ENCODE measurements at regions not wholly inside any gene's neighbourhood (a gene's known extent, or its start where the extent isn't known, plus 50 kb on each side); places are given as distances from the start of the nearest gene placed in this dataset.

DNA sequence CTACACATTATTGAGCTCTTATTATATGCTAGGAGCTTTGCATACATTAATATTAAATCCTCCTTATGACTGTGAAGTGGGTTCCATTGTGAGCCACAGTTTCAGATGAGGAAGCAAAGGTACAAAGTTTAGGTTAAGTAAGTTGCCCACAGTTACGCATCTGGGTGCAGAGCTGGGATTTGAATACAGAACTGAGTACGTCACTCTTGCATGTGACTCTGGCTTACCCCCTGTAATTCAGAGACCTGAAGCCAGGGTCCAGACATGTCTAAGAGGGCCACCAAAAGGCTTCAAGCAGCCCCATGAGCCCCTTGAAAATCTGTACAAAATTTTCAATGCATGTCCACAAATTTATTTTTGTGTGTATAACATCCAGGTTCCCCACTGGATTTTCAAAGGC is 71.8 kb downstream of the KLF15 start:
- TF ChIP-seq, protein P1, sequence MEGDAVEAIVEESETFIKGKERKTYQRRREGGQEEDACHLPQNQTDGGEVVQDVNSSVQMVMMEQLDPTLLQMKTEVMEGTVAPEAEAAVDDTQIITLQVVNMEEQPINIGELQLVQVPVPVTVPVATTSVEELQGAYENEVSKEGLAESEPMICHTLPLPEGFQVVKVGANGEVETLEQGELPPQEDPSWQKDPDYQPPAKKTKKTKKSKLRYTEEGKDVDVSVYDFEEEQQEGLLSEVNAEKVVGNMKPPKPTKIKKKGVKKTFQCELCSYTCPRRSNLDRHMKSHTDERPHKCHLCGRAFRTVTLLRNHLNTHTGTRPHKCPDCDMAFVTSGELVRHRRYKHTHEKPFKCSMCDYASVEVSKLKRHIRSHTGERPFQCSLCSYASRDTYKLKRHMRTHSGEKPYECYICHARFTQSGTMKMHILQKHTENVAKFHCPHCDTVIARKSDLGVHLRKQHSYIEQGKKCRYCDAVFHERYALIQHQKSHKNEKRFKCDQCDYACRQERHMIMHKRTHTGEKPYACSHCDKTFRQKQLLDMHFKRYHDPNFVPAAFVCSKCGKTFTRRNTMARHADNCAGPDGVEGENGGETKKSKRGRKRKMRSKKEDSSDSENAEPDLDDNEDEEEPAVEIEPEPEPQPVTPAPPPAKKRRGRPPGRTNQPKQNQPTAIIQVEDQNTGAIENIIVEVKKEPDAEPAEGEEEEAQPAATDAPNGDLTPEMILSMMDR (IDR thresholded peaks at IDR 0.05) = no peak
- TF ChIP-seq POLR2A (IDR thresholded peaks at IDR 0.05) = no peak

All from tibial nerve (tissue), 3 donors.